ENCODE measurements at regions not wholly inside any gene's neighbourhood (a gene's known extent, or its start where the extent isn't known, plus 50 kb on each side); places are given as distances from the start of the nearest gene placed in this dataset.

GRCh38 chr4:84091266-84091665 lies 407.8 kb downstream of the NKX6-1 start:
- TF ChIP-seq CTCF (IDR thresholded peaks at IDR 0.05; ENCODE audit: low read depth, low read length), result no peak
- TF ChIP-seq EZH2phosphoT487 (IDR thresholded peaks at IDR 0.05; ENCODE audit: low read depth), result no peak

All from OCI-LY3 (cell line).